MCF 10A (cell line): ENCODE measurements at regions not wholly inside any gene's neighbourhood (a gene's known extent, or its start where the extent isn't known, plus 50 kb on each side); places are given as distances from the start of the nearest gene placed in this dataset.
A peak's percentile ranks its signal among the peaks of the same experiment; 100 is the strongest.

ENCODE experiments used
- BruUV-seq: library from RNA; stranded (reverse); fragments of 400-500 nt; replicated peaks from 2 replicates; lab custom pipeline; 2021; lab: Mats Ljungman, UMichigan
- CTCF ChIA-PET: fragments of 300-600 bp; sonication (Branson Sonifier 250); formaldehyde crosslinking; extraction: SDS; loops from one replicate; lab custom pipeline; 2021; ENCODE audit warnings: antibody characterized with exemption, inconsistent platforms; lab: Yijun Ruan, JAX
- POLR2A ChIA-PET: fragments of 300-600, 350-650 bp; sonication (Branson Sonifier 250); formaldehyde crosslinking; extraction: SDS; loops from one replicate; lab custom pipeline; 2020; ENCODE audit warnings: antibody characterized with exemption, inconsistent platforms; lab: Yijun Ruan, JAX
- DNase-seq: peaks from one replicate; pipeline ENCODE4 v3.0.0-alpha.2; 2018; ENCODE audit not compliant: unreplicated experiment
- H3K27ac Mint-ChIP-seq: one replicate; pipeline ENCODE4 v1.8.0; 2022; ENCODE audit warnings: mild to moderate bottlenecking, low read depth, mixed read lengths; ENCODE audit not compliant: unreplicated experiment
- H3K27me3 Mint-ChIP-seq: one replicate; pipeline ENCODE4 v1.8.0; 2022; ENCODE audit warnings: mixed read lengths; ENCODE audit not compliant: insufficient read depth, unreplicated experiment
- H3K36me3 Mint-ChIP-seq: one replicate; pipeline ENCODE4 v1.8.0; 2022; ENCODE audit warnings: mild to moderate bottlenecking, moderate library complexity, mixed read lengths; ENCODE audit not compliant: insufficient read depth, unreplicated experiment
- H3K4me1 Mint-ChIP-seq: one replicate; pipeline ENCODE4 v1.8.0; 2022; ENCODE audit warnings: mixed read lengths; ENCODE audit not compliant: insufficient read depth, unreplicated experiment
- H3K4me3 Mint-ChIP-seq: one replicate; pipeline ENCODE4 v1.8.0; 2022; ENCODE audit warnings: mild to moderate bottlenecking, moderate library complexity, mixed read lengths; ENCODE audit not compliant: unreplicated experiment
- H3K9me3 Mint-ChIP-seq: one replicate; pipeline ENCODE4 v1.8.0; 2022; ENCODE audit warnings: mixed read lengths; ENCODE audit not compliant: unreplicated experiment
- intact Hi-C: fragments of 100-400 bp; cut with micrococcal nuclease; formaldehyde crosslinking; loops from 2 replicates; pipeline ENCODE4 v1.14.1; 2022
- TF ChIP-seq, protein P1 (sequence below): fragments of 200-600 bp; IDR thresholded peaks from one replicate; pipeline ENCODE4 v1.8.0; 2022; ENCODE audit warnings: antibody characterized with exemption, mild to moderate bottlenecking; ENCODE audit not compliant: unreplicated experiment

DNA sequence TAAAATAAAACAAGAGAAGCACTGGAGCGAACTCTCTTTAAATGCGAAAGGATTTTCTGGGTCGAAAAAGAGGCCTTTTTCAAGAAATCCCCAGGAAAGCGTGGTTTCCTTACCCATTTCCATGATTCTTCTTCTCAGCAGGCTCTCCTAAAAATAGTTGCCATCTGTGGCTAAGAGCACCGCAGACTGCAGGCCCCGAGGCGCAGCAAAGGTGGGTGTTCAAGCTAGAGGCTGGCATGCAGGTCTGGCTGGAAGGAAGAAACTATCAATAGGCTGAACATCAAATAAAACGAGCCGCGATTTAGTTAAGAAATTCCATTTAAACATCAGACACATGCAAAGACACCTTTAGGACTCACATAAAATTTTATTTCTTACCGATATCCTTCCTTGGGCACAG, 135.1 kb downstream of the ADAMTS1 start:
- BruUV-seq, result no TSS peak
- Mint-ChIP-seq H3K4me1 (peaks cover 6% of the 10 kb centered on the region), H3K27me3 (no peaks in the 10 kb centered on the region), H3K4me3 (no peak overlapping the region), H3K27ac (no peak overlapping the region), H3K9me3 (no peaks in the 10 kb centered on the region), H3K36me3 (no peaks in the 10 kb centered on the region)
- TF ChIP-seq, protein P1, sequence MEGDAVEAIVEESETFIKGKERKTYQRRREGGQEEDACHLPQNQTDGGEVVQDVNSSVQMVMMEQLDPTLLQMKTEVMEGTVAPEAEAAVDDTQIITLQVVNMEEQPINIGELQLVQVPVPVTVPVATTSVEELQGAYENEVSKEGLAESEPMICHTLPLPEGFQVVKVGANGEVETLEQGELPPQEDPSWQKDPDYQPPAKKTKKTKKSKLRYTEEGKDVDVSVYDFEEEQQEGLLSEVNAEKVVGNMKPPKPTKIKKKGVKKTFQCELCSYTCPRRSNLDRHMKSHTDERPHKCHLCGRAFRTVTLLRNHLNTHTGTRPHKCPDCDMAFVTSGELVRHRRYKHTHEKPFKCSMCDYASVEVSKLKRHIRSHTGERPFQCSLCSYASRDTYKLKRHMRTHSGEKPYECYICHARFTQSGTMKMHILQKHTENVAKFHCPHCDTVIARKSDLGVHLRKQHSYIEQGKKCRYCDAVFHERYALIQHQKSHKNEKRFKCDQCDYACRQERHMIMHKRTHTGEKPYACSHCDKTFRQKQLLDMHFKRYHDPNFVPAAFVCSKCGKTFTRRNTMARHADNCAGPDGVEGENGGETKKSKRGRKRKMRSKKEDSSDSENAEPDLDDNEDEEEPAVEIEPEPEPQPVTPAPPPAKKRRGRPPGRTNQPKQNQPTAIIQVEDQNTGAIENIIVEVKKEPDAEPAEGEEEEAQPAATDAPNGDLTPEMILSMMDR, result no peak
- no peak for DNase-seq
- POLR2A ChIA-PET, result no interaction called here
- intact Hi-C loops, result no loop called here
- CTCF ChIA-PET, result interaction anchor here (2.1 kb wide), 1 partner anchor 9 kb away, joined by 5 read pairs; no protein-coding TSS in a partner anchor

DNA sequence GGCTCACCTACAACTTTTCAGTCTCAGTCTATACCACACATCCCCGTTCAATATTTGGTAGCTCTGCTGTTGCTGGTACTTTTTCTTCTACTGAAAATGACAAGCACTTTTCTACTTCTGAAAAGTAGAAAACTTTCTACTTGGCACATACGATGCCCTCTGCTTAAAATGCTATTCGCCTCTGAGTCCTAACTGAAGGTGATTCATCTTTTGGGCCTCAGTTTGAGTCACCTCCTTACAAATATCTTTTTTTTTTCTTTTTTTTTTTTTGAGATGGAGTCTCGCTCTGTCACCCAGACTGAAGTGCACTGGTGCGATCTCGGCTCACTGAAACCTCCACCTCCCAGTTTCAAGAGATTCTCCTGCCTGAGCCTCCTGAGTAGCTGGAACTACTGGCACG, 136.0 kb upstream of the CYYR1 start:
- CTCF ChIA-PET, result interaction anchor here (0.9 to 2.1 kb wide), 3 partner anchors 10 to 828 kb away, joined by 3 to 5 read pairs (median 4); no protein-coding TSS in a partner anchor
- intact Hi-C loops, result no loop called here
- no TSS peak for BruUV-seq
- peak; percentile 21 for DNase-seq
- POLR2A ChIA-PET, result interaction anchor here (0.6 kb wide), 1 partner anchor 534 kb away, joined by 3 read pairs; no protein-coding TSS in a partner anchor
- H3K27ac Mint-ChIP-seq, result no peak overlapping the region
- TF ChIP-seq, protein P1, result no peak
- peaks cover 6% of the 10 kb centered on the region for H3K4me1 Mint-ChIP-seq
- no peaks in the 10 kb centered on the region for H3K36me3 Mint-ChIP-seq
- H3K9me3 Mint-ChIP-seq, result no peaks in the 10 kb centered on the region
- no peak overlapping the region for H3K4me3 Mint-ChIP-seq
- no peaks in the 10 kb centered on the region for H3K27me3 Mint-ChIP-seq

DNA sequence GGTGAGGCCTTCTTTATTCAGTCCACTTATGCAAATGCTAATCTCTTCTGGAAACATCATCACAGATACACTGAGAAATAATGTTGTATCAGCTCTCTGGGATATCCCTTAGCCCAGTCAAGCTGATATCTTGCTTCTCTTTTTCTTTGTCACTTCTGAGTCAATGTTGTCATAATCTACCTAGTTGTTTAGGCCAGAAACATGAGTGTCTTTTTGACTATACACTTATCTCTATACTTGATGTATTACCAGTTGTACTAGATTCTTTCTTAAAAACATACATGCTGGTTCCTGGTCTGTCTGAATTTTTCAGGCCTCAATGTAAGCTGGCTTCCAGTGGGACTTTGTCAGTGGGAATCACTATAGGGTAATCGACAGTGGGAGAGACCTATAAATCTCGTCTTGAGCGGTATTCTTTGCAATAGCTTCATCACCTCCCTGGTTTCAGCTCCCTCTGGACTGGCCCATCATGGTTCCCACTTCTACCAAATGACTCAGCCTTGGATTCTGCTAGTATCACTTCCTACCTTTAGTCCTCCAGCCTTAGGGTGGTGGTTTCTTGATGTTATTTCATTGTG, 135.2 kb upstream of the CYYR1 start:
- ChIA-PET POLR2A (interaction anchor here (0.6 kb wide), 1 partner anchor 533 kb away, joined by 3 read pairs; no protein-coding TSS in a partner anchor), CTCF (interaction anchor here (0.6 to 2.9 kb wide), 5 partner anchors 8 to 827 kb away, joined by 3 to 11 read pairs (median 4); no protein-coding TSS in a partner anchor)
- H3K27ac Mint-ChIP-seq, result no peak overlapping the region
- peaks cover 6% of the 10 kb centered on the region for H3K4me1 Mint-ChIP-seq
- intact Hi-C loops, result no loop called here
- DNase-seq, result no peak
- H3K27me3 Mint-ChIP-seq, result no peaks in the 10 kb centered on the region
- no TSS peak for BruUV-seq
- no peaks in the 10 kb centered on the region for H3K9me3 Mint-ChIP-seq
- TF ChIP-seq, protein P1, result no peak
- no peaks in the 10 kb centered on the region for H3K36me3 Mint-ChIP-seq
- no peak overlapping the region for H3K4me3 Mint-ChIP-seq

DNA sequence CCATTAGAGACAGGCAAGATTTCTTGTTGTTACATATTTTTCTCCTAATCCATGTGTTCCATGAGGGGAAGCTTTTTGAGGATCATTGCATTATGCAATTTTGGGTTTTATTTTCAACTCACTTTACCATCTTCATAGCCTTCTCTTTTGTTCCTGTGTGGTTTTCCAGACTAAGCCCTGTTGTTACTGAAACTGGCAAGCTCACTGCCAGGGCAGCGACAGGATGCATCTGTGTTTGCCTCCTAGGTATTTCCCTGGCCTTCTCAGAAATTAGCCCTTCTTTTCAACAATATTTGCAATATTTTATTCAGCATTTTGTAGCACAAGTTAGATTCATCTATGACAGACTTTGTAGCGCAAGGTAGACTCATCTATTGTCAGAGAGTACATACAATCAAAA, 134.2 kb upstream of the CYYR1 start:
- TF ChIP-seq, protein P1, result no peak
- Mint-ChIP-seq H3K4me1 (peaks cover 6% of the 10 kb centered on the region), H3K4me3 (no peak overlapping the region), H3K27me3 (no peaks in the 10 kb centered on the region), H3K9me3 (no peaks in the 10 kb centered on the region), H3K27ac (no peak overlapping the region), H3K36me3 (no peaks in the 10 kb centered on the region)
- CTCF ChIA-PET, result interaction anchor here (2.9 kb wide), 1 partner anchor 9 kb away, joined by 11 read pairs; no protein-coding TSS in a partner anchor
- intact Hi-C loops, result no loop called here
- BruUV-seq, result no TSS peak
- POLR2A ChIA-PET, result no interaction called here
- no peak for DNase-seq
